ENCODE measurements at regions not wholly inside any gene's neighbourhood (a gene's known extent, or its start where the extent isn't known, plus 50 kb on each side); places are given as distances from the start of the nearest gene placed in this dataset.

- DNase-seq = peak; percentile 22
Measured at GRCh38 chr5:124253203-124253810, 493.1 kb downstream of the ZNF608 start.

DNA sequence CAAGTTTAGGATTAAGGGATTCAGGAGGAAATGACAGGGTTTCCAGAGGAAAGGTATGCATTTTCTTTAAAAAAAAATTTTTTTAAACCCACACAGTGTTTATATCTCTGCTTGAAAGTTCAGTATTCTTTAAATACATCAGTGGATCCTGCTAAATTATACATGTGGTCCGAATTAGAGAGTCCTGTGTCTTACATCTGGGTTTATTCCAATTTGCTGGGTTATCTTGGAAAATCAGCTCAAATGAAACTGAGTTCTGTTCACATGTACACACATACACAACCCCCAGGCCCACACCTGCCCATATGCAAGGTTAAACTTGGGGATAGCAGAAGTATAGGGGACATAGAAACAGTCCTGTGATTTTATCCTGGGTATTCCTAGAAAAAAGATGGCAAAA lies 493.7 kb downstream of the ZNF608 start:
- DNase-seq = no peak

- peak; percentile 35 for DNase-seq
Measured at GRCh38 chr5:124252191-124252638, 494.2 kb downstream of the ZNF608 start.

- no peak for DNase-seq
Measured at GRCh38 chr5:124245276-124245675, 501.2 kb downstream of the ZNF608 start.

DNA sequence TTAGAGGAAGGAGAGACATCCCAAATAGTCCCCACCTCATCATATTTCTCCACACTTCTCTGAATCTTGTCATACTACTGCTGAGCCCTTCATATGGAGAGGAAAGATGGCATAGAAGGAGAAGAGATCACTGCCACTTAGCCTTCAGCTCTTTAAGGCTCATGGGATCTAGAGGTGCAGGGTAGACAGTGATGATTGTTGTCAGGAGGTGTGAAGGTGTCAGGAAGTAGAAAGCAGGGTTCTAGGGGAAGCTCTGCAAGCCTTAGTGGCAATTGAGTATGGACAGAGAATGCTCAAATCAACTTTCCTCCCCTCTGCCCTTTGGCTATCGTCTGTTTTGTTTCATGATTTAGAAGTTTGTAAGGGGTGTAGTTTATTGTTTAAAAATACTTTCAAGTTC lies 505.7 kb downstream of the ZNF608 start:
- no peak for DNase-seq

DNA sequence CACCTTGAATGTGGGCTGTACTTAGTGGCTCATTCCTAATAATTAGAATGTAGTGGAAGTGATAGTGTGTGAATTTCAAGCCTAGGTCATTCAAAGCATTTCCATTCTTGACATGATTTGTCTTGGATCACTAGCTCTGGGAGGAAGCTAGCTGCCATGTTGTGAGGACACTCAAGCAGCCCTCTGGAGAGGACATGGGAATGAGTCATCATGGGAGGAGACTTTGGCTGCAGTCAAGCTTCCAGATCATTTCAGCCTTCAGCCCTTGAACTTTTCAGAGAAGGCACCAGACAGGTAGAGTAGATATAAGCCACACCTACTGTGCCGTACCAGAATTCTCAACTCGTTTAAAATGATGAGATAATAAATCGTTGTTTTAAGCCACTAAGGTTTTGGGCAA lies 506.9 kb downstream of the ZNF608 start:
- DNase-seq = no peak

DNA sequence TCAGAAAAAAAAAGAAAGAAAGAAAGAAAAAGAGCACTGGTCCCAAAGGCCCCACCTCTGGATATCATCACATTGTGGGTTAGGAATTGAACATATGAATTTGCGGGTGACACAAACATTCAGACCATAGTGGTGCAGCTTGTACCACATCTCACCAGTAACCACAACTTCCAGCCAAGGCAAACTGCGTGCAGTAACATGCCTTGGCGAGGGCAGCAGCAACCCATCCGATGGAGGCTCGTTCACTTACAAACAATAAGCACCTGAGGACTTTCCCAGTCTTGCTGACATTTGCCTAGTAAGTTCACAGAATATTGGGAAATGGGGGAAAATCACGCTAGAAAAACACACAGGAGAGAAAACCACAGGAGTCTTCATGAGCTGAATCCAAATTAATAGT lies 508.1 kb downstream of the ZNF608 start:
- no peak for DNase-seq

GRCh38 chr5:124237206-124237695 lies 509.2 kb downstream of the ZNF608 start:
- DNase-seq = no peak

DNA sequence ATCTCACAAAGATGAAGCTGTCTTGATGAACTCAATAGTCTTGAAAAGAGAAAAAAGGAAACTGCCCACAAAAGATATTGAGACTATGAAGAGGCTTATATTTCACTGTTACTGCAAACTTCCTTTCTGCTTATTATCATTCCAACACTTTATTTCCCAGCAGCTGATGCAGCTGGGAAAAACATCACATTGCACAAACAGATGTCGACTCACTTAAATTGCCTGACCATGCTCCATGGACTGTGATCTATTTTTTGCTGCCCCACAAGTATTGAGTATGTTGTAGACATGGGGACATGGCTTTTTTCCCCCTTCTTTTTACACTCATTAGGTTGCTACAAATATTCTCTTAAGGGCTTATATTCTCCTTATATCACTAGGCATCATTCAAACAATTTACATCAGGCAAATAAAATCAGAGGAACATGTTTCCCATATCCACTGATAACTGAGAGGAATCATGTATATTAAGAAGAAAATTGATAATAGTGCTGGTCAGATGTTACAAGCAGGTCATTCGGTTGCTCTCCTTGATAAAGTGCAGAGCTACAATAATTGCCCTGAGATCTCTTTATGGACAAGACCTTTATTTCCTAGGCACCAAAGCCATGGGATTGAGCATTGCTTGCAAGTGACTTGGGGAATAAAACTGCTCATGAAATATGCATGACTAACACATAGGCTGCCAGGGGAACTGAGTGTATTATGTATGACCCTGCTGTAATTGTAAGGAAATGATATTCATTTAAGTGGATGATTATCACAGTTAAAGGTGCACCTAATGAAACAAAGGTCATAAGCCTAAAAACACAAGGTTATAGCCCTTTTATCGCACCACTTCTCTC lies 509.9 kb downstream of the ZNF608 start:
- peak; percentile 18 for DNase-seq

DNA sequence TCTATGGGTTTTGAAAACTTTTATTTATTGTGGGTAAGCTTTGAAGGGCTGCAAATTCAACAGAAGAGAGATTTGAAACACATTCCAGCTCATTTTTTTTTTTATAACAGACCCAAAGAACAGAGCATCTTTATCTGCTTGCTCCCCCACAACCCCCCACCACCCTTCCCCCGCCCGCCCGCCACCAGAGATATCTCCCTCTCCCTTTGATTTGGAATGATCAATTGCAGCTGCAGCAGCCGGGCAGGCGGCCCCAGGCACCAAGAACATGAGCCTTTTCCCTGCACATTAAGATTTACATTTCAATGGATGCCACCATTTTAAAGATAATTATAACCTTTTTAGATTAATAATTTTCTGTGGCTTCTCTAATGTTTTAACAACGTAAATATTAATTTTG lies 510.9 kb downstream of the ZNF608 start:
- no peak for DNase-seq

- no peak for DNase-seq
Measured at GRCh38 chr5:124234770-124235562, 511.5 kb downstream of the ZNF608 start.

GRCh38 chr5:124234022-124234769 lies 512.2 kb downstream of the ZNF608 start:
- no peak for DNase-seq

DNA sequence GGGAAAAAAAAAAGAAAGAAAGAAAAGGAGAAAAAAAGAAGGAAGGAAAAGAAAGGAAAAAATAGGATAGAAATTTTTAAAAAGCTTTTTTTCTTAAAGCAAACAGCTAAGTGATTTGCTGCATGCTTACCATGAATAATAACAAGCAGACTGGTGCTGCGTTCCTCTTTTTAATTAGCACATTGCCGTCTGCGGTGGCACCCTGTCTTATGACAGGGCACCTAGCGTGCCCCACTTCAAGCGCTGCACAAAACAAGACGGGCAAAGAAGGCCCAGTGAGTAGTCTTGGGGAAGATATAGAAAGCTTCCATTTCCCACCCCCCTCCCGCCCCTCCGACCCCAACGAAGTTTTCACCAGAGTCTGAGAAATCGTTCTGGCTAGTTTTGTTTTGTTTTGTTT lies 513.9 kb downstream of the ZNF608 start:
- DNase-seq = no peak

- no peak for DNase-seq
Measured at GRCh38 chr5:124231802-124232201, 514.6 kb downstream of the ZNF608 start.

- no peak for DNase-seq
Measured at GRCh38 chr5:124231230-124231629, 515.2 kb downstream of the ZNF608 start.

- DNase-seq = no peak
Measured at GRCh38 chr5:124230456-124230855, 516.0 kb downstream of the ZNF608 start.

DNA sequence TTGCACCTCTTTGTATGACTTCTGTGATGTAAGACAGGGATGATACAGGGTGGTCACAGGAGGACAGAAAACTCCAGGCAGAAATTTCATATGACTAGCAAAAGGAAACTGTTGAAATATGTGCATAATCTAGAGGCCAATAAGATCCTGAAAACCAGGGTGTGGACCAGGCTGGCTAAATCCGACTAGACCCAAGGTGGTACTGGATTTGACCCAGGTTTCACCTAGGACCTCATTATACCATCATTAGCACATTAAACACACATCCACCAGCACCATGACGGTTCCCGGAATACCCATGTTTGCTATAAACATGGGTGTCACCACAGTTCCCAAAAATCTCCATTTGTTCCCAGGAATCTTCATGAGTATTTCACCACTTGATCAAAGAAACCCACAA lies 517.1 kb downstream of the ZNF608 start:
- DNase-seq = no peak

DNA sequence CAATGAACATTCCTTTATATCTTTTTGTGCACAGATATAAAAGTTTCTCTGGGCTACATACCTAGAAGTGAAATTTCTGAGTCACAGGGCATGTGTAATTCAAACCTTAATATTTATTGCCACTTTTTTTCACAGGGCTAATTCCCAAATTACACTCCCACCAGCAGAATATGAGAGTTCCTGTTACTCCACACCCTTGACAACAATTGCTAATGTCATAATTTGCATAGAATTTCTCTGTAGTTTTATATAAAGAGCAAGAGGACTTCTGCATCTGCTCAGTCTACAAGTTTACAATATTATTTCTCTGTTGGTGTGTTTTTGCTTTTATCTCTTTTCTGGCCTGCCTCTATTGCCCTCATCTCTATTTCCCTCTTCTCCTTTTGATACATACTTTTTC lies 518.5 kb downstream of the ZNF608 start:
- DNase-seq = no peak

DNA sequence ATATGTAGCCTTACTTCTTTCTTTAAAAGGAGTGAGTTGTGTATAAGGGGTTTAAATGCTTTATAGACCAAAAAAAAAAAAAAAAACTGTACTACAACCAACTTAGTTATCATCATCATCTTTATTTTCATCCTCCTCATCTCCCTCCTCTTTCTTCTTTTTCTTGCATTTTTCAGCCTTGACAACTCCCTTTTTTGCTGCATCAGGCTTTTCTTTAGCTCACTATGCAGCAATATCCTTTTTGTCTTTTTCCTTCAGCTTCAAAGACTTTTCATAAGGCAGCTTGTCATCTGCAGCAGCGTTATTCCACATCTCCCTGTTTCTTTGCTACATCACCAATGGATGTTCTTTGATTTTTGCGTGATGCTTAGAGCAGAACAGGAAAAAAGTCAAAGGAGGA lies 526.0 kb downstream of the ZNF608 start:
- no peak for DNase-seq

GRCh38 chr5:124212934-124213333 lies 533.5 kb downstream of the ZNF608 start:
- no peak for DNase-seq

DNA sequence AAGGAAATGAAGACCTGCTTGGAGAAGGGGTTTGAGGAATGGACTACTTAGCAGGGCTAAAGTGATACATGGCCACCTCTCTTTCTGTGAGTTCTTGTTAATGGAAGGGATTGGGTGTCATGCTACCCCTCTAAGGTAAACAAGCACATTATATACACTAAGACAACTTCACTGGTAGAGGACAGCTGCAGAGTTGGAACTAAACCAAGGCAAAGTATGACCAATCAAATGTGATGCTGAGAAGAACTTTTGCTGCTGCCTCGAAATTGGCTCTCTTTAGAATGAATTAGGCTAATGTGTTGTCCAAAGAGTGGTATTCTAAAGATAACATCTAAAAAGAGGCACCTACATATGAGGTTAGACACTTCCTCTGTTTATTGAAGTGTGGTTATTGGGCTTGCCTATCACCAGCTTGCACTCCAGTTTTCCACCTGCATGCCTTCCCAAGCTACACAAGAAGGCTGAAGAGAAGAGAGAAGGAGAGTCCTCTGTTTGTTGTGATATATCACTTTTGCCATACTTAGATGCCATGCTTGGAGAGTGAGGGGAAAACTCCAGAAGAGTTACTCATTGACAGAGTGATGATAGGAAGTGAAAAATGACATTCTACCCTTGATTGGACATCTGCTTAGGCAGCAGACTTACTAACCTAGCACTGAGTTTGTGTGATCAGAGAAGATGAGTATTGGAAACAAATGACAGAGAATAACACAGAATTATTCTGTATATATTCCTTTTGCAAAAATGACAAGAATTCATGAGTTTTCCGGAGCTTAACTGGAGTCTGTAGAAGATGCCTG lies 536.1 kb downstream of the ZNF608 start:
- no peak for DNase-seq

DNA sequence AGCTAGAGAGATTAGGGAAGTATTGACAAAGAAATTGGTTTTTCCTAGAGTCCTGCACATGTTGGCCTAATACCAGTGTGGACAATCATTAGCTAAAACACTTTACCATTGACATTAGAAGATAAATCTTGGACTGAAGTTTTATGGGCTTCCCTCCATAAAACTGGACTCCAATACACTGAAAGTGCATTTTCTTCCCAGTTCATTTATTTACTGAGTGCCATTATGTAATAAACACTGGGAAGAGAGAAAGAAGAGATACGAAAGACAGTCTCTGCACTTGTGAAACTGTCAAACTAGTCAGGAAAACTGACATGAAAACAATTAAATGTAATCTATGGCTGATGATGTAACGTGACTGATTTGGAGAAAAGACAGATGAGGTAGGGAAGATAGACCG lies 539.3 kb downstream of the ZNF608 start:
- DNase-seq = no peak
